HG02970 (cell line): ENCODE measurements at regions not wholly inside any gene's neighbourhood (a gene's known extent, or its start where the extent isn't known, plus 50 kb on each side); places are given as distances from the start of the nearest gene placed in this dataset.

Experiments used
- ATAC-seq: cut with Tn5 transposase; IDR thresholded peaks from one replicate; pipeline ENCODE4 v1.9.1; 2021; ENCODE audit warnings: mild to moderate bottlenecking, moderate library complexity, moderate number of reproducible peaks; ENCODE audit not compliant: unreplicated experiment, low FRiP score

DNA sequence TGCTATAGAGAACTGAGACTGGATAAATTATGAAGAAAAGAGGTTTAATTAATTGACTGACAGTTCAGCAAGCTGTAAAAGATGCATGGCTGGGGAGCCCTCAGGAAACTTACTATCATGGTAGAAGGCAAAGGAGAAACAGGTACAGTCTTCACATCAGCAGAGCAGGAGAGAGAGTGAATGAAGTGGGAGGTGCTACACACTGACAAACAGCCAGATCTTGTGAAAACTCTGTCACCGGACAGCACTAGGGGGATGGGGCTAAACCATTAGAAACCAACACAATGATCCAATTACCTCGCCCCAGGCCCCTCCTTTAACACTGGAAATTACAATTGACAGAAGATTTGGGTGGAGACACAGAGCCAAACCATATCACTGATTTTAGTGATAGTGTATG is 682.4 kb downstream of the SLC16A7 start:
- no peak for ATAC-seq

DNA sequence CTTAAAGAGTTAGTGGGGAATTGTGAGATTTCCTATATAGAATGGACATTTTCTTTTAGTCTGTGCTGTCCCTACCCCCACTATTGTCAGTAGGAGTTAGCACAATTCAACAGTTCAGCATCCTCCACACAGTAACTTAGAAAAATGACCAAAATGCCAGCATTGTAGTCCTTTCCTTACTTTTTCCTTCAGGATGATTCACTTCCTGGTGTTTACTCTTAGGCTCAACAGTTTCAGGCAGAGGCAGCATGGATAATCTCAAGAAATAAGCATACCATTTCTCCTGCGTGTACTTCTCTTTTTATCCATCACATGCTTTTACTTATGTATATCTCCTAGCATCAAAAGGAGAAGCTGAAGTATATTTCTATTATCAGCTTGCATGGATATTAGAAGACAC is 683.4 kb downstream of the SLC16A7 start:
- ATAC-seq = no peak

DNA sequence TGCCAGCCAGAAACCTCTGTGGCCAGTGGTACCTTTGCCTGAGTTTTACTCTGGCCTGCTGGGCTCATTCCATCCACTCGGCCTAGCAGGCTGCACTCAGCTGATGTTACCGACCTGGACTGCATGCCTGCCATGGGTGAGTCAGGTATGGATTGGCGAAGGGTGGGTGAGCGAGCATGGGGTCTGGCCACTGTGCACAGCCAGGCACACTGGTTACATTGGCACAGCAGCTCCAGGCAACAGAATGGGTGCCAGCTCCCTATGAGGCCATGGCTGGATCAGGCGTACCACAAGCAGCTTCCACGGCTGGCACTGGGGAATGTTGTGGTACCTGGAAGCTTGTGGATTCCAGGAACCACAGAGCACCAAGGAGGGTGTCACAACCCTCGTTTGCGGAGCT is 685.7 kb downstream of the SLC16A7 start:
- ATAC-seq = no peak

DNA sequence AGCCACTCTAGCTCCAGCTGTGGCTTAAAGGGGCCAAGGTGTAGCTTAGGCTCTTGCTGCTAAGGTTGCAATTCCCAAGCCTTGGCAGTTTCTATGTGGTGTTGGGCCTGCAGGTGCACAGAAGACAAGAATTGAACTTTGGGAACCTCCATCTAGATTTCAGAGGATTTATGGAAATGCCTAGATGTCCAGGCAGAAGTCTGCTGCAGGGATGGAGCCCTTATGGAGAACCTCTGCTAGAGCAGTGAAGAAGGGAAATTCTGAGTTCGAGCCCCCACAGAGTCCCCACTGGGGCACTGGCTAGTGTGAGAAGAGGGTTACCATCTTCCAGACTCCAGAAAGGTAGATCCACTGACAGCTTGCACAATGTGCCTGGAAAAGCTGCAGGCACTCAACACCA is 694.7 kb downstream of the SLC16A7 start:
- ATAC-seq = no peak

DNA sequence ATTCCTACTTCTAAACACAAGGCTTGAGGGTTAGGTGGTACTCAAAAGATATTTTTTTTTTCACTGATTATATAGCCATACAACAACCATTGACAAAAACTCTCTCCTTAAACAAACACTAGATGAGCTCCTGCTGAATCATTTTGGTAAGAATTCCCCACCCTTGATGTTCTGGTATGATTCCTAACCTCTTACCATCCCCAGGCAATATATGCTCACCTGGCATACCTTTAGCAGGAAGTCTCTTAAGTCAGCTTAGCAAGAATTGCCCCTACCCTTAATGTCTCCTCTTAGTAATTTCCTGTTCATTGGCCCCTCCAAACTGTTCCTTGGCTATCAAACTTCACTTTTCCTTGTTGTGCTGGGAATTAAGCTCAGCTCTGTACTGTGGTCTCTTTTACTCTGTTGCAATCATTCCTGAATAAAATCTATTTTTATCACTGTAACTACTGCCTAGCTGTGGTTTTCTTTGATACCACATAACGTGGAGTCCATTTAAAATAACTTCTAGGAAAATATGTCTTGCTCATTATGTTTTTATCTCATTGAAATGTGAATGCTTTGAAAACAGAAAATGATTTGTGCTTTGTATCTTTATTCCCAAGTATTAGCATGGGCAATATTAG is 712.6 kb downstream of the SLC16A7 start:
- ATAC-seq = no peak

DNA sequence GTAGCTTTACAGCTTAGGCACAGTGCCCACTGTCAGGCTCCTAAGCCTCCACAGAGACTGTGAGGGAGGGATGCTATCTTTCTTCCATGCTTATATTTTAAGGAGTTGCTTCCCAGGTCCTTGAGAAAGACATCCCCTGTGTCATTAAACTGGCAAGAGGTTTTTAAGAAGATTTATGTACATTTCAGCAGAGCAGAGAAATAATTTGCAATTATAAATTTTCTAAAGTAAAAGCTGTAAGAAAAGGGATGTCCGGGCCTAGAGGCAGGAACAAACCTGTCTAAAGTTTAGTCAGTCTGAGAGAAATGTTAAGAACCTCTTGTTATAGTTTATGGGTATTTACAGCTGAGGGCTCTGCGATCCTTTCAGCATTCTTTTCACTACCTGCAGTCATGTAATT is 716.1 kb downstream of the SLC16A7 start:
- no peak for ATAC-seq

DNA sequence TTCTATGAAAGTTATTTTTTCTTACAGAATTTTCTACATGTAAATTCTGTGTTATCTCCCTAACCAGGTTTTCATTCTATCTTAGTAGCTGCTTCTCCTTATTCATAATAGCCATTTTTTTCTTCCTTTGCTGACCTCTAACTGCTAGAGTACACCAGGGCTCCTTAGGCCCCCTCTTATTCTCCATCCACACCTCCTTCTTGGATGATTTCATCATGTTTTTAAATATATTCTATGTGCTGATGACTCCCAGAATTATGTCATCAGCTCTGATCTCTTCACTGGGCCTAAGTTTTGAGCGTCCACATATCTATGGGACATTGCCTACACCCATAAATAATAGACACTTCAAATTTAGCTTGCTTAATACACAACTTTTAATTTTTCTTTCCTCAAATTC is 721.5 kb downstream of the SLC16A7 start:
- ATAC-seq = no peak

DNA sequence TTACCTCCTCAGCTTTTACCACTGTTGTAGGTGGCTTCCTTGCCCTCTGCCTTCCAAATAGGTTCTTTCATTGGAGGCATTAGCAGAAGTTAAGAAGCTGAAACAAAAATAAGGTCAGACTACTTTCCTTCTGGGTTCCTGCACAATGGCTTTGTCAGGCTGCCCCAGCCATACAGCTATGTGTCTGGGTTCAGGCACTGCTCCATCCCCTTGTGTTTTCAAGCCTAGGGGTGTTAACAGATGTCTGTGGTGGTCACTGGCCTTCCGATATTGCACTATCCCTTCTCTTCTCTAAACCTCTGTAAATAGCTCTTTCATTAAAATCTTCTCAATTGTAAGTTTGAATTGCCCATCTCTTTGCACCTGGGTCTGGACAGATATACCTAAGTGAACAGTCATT is 728.9 kb downstream of the SLC16A7 start:
- no peak for ATAC-seq

DNA sequence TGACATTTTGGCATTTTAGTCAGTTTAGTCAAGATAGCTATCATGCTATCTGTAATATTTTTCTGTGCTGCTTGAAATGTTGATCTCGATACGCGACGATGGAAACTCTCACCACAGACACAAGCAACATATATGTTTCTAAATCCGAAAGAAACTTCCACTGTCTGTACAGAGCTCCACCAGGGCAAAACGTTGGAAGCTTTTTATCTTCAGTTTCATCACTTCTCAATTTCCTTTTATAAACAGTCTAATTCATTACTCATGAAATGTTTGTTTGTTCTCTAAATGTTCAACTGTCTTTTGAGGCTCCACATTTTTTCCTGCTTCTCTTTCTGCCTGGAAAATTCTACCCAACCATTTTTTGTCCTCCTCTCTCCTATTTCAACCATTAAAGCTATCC is 737.6 kb downstream of the SLC16A7 start:
- ATAC-seq = no peak

DNA sequence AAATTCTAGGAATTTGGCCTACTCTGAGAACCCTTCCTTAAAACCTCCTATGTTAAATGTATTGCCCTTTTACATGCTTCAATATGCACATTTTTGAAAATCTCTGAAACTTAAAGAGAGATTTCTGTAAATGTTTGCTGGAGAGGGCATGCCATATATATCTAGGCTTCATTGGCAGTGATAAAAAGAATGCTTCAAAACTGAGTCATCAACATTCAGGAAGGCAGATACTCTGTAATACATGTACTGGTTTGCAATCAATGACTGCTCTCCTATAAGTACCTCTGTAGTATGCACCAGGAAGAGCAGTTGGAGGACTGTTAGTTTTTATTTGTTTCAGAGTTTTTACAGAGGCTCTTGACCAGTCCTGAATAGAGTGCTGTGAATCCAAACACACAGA is 739.9 kb downstream of the SLC16A7 start:
- no peak for ATAC-seq

DNA sequence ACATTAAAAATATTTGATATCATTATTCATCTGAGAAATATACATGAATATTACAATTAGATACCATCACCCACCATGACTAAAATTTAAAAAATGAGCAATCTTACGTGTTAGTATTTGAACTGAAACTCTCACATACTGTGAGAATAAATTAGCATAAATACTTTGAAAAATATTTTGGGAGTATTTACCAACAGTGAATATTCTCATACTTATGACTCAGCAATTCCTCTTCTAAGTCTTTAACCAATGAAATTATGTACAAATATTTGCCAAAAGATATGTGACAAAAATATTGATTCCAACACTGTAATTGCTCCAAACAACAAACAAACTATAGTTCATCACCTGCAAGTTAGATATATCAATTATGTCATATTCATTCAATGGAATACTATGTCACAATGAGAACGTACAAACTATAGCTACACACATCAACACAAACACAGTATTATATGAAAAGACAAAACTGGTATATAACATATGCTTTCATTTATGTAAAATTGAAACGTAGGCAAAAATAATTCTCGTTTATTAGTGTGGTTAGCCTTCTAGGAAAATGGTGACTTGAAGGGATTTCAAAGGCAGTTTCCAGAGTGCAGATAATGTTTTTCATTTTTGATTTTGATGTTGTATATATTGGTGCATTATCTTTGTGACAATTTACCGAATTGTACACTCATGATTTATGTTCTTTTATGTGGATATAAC is 742.2 kb downstream of the SLC16A7 start:
- no peak for ATAC-seq

DNA sequence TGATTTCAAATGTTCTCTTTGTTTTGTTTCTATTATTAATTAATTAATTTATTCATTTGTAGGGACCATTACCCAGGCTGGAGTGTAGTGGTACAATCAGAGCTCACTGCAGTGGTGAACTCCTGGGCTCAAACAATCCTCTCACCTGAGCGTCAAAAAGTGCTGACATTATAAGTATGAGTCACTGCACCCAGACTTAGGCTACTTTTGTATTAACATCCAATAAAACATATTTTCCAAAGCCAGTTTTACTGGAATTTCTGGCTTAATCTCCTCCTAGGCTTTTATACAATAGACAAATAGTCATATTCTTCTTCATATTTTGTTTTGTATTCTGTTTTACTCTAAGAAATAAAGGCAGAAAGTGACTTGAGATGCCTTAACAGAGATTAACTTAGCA is 749.6 kb downstream of the SLC16A7 start:
- no peak for ATAC-seq

DNA sequence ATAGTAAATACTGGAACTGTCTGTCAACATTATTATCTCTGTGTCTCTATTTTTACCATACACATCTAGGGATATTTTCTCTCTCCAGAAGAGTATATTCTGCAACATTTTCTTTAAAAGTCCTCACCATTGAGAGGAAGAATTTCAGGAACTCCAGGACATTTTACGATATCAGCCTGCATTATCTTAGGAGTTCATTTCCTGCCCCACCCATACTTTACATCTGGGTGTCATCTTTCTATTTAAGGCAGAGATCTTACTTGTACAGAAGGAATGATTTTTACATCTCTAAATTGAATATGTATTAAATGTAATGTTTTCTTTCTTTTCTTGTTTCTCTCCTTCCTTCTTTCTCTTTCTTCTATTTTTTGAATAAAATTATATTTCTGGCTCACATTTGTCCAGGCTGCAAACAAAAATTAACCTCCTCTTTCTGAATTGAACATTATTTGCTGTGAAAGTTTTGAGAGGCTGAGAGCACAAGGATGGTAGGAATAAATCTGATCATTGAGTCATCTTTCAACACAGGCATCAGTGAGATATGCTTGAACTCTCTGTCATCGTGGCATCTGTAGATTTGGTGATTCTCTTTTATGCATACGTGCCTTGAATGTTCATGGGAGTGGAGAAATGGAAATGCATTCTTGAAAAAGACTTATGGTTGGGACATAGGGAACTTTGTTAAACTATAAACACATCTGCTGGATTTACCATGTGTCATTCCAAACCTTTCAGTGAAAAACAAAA is 753.6 kb downstream of the SLC16A7 start:
- ATAC-seq = no peak

DNA sequence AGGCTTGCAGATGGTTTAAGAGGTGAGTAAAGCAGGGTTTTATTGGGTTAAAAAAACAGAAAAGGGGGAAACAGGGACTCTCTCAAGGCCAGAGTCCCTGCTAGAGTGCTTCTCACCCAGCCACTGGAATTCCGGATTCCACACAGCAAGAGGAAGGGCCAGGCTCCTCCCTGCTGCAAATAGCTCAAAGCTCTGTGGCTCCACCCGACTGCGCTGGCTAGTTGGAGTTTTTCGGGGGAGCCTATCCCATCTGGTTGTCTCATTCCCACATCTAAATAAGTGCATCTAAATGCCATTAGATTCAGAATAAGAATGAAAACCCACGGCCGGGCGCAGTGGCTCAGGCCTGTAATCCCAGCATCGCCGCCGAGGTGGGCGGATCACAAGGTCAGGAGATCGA is 791.5 kb downstream of the SLC16A7 start:
- ATAC-seq = no peak

DNA sequence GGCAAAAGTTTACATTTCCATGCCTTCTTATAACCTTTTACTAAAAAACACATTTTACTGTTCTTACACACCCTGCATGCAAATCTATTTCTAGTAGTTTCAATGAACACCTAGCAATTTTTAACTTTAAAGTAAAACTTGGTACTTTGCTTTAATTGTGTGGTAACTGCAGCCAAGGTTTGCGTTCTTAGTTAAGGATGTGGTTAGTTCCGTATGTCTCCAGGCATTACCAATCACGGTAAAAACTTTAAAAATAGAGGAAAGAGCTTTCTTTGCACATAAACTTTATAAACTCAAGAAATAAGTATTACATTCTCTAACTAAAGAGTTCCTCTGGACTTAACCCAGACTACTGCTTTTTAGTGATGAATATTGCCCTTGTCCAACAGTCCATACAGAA is 795.2 kb downstream of the SLC16A7 start:
- ATAC-seq = no peak

DNA sequence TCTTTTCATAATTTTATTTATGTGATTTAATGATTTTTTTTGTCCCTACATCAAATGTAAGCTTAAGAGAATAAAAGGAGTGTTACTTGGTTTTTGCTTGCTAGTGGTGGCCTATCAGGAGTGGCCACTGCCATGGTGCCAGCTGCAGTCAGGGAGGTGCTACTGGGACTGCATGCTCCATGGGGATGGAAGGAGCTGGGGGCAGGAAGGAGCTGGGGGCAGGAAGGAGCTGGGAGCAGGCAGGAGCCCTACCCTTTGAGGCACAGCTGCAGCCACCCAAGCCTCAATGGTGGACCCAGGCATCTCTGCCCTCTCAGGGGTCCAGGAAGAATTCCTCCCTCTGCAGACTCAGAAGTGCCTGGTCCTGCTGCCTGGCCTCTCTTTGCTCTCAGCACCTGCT is 796.0 kb downstream of the SLC16A7 start:
- ATAC-seq = no peak

DNA sequence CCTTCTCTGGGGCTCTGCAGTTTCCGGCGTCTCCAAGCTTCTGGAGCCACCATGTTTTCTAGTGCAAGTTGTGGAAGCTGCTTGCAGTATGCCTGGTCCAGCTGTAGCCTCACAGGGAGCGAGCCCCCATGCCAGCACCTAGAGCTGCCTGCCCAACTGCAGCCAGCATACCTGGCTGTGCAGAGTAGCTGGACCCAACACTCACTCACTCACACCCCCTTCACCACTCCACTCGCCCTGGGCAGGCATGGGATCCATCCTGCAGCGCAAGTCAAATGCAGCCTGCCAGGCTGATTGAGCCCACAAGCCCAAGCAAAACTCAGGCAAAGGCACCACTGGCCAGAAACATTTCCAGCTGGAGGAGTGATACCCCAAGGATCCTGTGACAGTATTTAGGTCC is 797.3 kb downstream of the SLC16A7 start:
- no peak for ATAC-seq

DNA sequence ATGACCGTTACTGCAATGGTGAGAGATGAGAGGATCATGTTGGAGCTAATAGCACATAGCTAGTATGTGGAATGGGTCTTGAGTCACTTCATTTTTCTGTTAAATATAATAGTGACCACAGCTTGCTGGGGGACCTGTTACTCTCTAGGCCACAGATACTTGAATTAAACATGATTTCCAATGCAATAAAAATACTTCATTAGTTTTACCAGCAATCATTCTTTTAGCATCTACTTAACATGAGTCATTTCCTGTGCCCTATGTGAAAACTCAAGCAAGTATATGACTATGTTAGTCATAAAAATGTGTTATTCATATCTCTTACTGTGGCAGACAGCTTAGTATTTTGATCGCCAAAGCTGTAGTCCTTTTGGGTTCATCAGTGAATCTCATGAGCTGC is 798.8 kb downstream of the SLC16A7 start:
- no peak for ATAC-seq

DNA sequence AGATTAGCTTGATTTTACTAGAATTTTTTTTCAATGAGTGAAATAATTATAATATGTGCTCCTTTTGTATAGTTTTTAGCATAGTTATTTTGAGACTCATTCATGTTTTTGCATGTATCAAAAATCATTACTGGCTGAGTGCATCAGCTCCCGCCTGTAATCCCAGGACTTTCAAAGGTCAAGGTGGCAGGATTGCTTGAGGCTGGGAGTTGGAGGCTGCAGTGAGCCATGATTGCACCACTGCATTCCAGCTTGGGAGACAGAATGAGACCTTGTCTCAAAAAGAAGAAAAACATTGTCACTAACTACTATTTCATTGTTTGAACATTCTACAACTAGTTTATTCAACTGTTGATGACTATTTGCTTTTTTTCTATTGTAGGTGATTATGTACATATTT is 802.7 kb downstream of the SLC16A7 start:
- ATAC-seq = no peak

DNA sequence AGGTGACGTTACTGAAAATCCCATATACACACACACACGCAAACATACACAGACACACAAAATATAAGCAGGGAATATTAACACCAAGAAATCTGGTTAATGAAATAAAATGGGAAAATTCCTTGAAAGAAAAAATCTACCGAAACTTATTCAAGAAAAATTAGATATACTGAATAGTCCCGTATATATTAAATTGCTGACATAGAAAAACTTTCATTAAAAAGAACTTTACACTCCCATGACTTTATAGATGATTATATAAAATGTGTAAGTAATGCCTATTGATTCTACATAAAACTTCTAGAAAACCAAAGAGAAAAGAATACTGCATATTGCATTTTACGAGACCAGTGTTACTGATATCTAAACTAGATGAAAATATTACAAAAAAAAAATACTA is 803.2 kb downstream of the SLC16A7 start:
- no peak for ATAC-seq

DNA sequence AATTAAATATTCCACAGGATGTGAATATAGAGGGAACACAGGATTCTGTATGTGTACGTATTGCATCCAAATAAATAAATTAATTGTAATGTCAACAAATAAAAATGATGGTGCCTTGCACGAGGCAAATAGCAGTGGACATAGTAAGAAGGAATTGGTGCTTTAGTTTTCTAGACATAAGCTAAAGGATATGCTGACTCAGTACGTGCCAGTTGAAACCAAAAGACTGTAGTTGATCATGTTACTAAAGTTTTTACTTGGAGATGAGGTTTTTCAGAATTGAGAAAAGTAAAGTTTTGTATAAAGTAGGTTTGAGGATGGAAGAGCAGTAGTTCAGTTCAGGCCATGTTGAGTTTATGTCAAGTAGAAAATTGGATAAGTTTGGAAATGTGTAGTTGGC is 807.2 kb downstream of the SLC16A7 start:
- ATAC-seq = no peak

DNA sequence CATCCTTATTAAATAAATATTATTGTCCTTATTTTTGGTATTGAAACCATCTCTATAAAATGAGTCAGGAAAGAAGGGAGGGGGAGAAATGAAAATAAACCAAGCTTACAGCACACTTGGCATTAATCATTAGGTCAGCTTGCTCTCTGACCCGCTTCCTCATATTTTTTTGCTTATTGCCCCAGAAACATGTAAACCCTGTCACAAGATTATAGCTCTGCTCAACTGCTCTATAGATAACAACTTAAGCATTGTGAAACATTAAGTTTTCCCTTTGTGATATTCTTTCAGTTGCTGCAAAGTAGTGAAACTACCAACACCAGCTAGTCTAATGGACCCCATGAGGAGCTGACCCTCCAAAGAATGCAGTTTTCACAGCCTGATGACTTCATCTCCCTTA is 819.5 kb downstream of the SLC16A7 start:
- ATAC-seq = no peak
